DMS53 treated with DMSO at 0.1 percent for 48 hours (cell line): ENCODE measurements at regions not wholly inside any gene's neighbourhood (a gene's known extent, or its start where the extent isn't known, plus 50 kb on each side); places are given as distances from the start of the nearest gene placed in this dataset.
"Not testable (repeated sequence)": the region's sequence is repeated elsewhere in the genome, so short reads cannot be mapped to it uniquely, and the experiment has no call there.

Experiments
- DNase-seq: peaks from one replicate; lab custom pipeline; 2025; ENCODE audit not compliant: unreplicated experiment; lab: John Stamatoyannopoulos, UW

- DNase-seq: no peak
Measured at GRCh38 chr3:81198216-81198615, 563.2 kb downstream of the GBE1 start.

- DNase-seq: no peak
Measured at GRCh38 chr3:81197386-81197785, 564.1 kb downstream of the GBE1 start.

DNA sequence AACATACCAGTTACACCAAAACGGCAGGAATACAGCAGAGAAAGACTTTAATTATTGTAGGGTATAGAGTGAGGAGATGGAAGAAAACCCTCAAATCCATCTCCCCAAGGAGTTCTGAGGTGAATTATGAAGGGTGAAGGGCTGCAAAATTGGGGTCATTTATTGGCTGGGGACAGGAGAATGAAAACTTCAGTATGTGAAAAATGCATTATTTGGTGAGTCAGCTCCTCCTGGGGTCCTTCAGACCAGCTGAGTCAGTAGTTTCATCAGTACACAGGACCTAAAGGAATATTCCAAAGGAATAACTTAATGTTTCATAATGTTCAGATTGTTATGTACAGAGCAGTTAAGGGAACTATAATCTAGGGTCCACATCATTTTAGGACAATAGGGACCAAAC lies 566.0 kb downstream of the GBE1 start:
- DNase-seq: no peak

DNA sequence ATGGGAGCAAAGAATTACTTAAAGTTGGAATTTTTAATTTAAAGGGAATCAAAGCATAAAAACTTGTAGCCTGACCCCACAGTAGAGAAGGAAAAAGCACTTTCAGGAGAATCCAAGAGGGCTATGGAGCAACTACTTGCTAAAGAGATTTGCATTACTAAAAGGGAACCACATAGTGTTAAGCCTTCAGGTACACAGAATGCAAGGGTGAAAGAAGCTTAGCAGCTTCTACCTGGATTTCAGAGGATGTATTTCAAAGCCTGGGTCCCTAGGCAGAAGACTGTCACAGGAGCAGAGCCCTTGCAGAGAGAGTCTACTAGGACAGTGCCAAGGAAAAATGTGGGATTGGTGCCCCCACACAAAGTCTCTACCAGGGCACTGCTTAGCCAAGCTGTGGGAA lies 575.0 kb downstream of the GBE1 start:
- no peak for DNase-seq

- DNase-seq: not testable (repeated sequence)
Measured at GRCh38 chr3:81182086-81182875, 579.2 kb downstream of the GBE1 start.

DNA sequence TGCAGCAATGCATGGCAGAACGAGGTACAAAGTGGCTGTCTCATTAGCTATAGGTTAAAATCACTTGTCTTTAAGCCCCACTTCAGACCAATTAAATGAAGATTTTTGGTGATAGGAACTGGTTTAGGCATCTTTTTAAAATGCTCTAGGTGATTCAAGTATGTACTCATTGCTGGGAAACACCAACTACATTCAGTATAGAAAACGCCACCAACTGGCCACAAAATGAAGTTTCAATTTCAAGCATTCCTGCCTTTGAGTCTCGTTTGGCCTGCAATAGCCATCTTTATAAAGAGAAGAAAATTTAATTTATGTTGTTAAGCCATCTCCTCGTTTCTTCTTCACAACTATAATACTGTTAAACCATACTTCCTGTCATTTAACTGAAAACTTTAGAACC lies 587.9 kb downstream of the GBE1 start:
- DNase-seq: no peak

DNA sequence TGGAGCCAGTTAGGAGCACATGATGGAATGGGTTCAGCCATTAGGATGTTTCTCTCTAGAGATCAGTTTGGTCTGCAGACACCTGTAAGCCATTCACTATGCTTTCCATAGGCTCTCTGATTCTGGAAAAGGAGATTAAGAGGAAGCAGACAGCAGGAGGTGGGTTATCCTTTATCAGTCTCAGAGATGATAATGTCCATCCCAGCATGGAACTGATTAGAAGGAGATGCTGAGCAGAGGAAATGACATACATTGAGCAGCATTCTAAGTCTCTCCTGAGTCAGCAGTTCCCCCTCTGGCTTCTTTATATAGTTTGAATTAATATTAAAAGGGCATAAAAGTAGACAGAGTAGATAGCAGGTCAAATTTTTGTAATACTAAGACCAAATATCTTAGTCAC lies 591.1 kb downstream of the GBE1 start:
- DNase-seq: no peak

DNA sequence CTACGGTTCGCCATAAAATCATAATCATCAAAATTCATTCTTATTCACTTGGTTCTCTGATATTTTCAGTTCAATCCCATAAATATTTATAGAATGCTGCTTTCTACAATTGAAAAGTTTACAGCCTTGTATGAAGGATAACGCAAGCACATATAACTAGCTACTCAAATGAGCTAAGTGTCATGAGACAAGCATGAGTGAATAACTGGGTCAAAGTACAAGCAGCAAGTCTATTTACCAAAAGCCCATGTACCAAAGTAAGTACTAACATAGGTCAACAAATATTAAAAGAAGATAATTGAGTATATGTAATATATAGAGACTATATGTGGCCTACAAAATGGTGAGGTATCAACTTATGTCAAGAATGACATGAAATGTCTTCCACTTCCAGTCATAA lies 596.6 kb downstream of the GBE1 start:
- DNase-seq: no peak

- no peak for DNase-seq
Measured at GRCh38 chr3:81161851-81162250, 599.6 kb downstream of the GBE1 start.

GRCh38 chr3:81161100-81161499 lies 600.3 kb downstream of the GBE1 start:
- no peak for DNase-seq

- DNase-seq: no peak
Measured at GRCh38 chr3:81154611-81155143, 606.8 kb downstream of the GBE1 start.

- DNase-seq: no peak
Measured at GRCh38 chr3:81152156-81152555, 609.3 kb downstream of the GBE1 start.

GRCh38 chr3:81132995-81133394 lies 628.5 kb downstream of the GBE1 start:
- no peak for DNase-seq

DNA sequence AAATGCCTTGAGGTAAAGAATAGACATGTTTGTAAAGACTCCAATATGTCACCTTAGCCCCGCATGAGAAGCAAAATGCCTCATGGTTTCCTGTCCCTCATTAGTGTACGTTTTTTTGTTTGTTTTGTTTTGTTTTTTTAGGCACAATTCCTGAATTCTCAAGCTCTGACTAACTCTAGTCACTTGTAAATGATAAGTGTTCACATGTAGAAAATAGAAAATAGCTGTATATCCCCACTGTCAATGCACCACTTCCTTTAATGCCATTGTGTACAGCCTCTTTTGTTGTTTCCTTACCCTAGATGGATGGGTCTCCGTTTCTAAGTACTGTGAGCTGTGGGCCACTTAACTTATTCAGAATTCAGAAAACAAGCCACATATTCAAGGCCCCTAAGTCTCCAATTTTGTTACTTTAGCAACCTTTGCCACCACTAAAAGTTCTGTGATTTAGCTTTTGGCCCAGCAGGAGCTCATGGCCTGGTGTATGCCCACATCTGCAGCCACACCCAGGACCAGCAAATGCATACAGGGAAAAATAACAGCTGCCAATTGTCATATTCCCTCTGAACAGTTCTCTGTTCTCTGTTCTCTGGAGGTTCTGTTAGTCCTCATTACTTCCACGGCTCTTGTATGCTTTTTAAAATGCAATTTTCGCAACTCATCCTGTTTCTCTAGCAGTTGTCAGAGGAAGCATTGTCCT lies 655.5 kb downstream of the GBE1 start:
- DNase-seq: no peak

DNA sequence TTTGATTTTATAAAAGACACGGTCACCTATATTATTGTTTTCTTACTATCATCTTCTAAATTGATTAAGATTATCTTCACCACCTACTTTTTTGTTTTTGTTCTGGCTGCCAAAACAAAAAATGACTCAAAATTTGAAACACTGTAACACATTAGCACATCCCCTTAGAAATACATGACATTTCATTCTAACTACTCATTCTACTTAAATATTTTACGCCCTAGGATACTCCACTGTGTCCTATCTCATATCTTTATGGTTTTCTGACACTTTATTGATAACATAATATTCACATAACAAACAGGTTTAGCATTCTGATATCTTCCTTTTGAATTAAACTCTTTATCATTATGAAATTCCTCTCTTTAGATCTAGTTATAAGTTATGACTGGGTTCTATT lies 656.2 kb downstream of the GBE1 start:
- no peak for DNase-seq

- DNase-seq: no peak
Measured at GRCh38 chr3:81097889-81098288, 663.6 kb downstream of the GBE1 start.

GRCh38 chr3:81095956-81096355 lies 665.5 kb downstream of the GBE1 start:
- DNase-seq: no peak

DNA sequence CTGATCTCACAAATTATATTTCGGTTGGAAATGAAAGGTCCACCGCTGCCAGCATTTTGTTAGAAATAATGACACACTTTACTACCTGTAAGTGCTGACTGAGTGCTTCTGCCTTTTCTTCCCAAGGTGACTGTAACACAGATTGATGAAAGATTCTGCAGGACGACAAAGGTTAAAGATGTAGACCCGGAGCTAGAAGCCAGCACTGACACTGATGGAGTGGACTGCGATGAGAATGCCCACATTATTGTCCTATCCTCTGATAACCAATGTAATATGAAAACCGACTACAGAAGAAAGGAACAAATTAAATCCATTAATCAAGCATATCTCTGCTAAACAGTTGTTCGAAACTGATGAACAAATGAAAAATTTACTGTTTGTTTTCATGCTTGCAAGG lies 666.5 kb downstream of the GBE1 start:
- no peak for DNase-seq

DNA sequence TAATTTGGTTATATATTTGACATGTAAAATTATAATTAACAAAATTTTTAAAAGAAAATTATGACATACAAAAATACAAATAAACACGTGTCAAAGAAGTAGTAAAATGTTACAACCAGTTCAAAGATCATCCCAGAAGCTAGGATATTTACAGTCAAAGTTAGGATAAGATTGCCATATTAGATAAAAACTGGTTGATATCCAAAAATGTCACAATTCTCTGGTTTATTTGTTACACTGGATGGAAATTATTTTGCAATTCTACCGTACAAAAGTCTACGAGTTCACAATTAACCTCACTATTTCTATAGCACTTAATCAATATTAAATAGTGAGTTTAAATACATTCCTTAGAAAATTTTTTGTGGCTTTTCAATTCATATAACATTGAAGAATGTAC lies 673.8 kb downstream of the GBE1 start:
- DNase-seq: no peak

GRCh38 chr3:81086348-81086747 lies 675.1 kb downstream of the GBE1 start:
- DNase-seq: no peak

DNA sequence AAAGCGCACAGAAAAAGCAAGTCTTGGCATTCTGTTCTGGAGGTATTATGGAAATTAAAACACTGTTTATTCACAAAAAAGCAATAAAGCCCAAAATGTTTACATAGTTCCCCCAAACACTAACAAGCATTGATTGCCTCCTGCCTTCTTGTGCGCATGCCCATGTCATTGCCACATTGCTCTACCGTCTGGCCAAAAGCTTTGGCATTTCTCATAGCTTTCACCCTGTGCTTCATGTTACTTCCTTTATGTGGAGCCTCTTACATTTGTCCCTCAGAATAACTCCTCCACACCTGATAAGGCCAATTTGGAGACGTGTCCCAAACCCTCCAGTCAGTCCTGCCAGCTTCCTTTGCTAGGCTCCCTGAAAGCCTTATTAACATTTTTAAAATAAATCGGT lies 680.8 kb downstream of the GBE1 start:
- no peak for DNase-seq

DNA sequence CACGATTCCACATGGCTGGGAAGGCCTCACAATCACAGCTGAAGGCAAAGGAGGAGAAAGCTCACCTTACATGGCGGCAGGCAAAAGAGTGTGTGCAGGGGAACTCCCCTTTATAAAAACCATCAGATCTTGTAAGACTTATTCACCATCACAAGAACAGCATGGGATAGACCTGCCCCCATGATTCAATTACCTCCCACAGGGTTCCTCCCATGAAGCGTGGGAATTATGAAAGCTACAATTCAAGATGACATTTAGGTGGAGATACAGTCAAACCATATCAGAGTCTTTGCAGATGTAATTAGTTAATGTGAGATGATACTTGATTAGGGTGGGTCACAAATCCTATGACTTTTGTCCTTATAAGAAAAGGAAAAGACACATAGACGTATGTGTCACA lies 688.9 kb downstream of the GBE1 start:
- DNase-seq: no peak
